Thoracic aorta (tissue), 2 donors: ENCODE measurements at regions not wholly inside any gene's neighbourhood (a gene's known extent, or its start where the extent isn't known, plus 50 kb on each side); places are given as distances from the start of the nearest gene placed in this dataset.

Experiments
- ATAC-seq: fragments of 150-250 bp; one replicate; pipeline ENCODE4 v1.8.0; 2017; ENCODE audit warnings: low read depth; ENCODE audit not compliant: insufficient number of reproducible peaks, low FRiP score
- DNase-seq: peaks from one replicate; pipeline ENCODE4 v3.0.0-alpha.2; 2020; ENCODE audit warnings: low spot score
- H3K27ac ChIP-seq, 2 donors: fragments of 200-600 bp; sonication (generic); 1 replicate in 1 of 2; 2 replicates in 1 of 2; pipeline ENCODE4 v1.5.1; 2016; ENCODE audit warnings: mild to moderate bottlenecking in 2 of 2, moderate library complexity in 2 of 2
- H3K27me3 ChIP-seq: fragments of 200-600 bp; sonication (generic); replicated peaks from 2 replicates; pipeline ENCODE4 v1.6.0; 2016; ENCODE audit warnings: mild to moderate bottlenecking; ENCODE audit not compliant: insufficient read depth
- H3K36me3 ChIP-seq: fragments of 200-600 bp; sonication (generic); one replicate; pipeline ENCODE4 v1.5.1; 2016
- H3K4me1 ChIP-seq, 2 donors: fragments of 200-600 bp; sonication (generic); 1 replicate in 1 of 2; 2 replicates in 1 of 2; pipeline versions ENCODE4 v1.5.1 to v1.6.0; 2016; ENCODE audit warnings: low read depth in 2 of 2, mild to moderate bottlenecking in 1 of 2; ENCODE audit not compliant: control insufficient read depth in 1 of 2
- H3K4me3 ChIP-seq: fragments of 200-600 bp; sonication (generic); 2 replicates; pipeline ENCODE4 v1.5.1; 2016; ENCODE audit warnings: mild to moderate bottlenecking
- H3K9me3 ChIP-seq: fragments of 200-600 bp; sonication (generic); 2 replicates; pipeline ENCODE4 v1.5.1; 2016
- CTCF ChIP-seq: fragments of 200-600 bp; sonication (generic); IDR thresholded peaks from one replicate; pipeline ENCODE4 v1.5.1; 2019; ENCODE audit warnings: antibody characterized with exemption

- no peaks in the 10 kb centered on the region for H3K4me1 ChIP-seq
- no peak overlapping the region for H3K27ac ChIP-seq
- no peaks in the 10 kb centered on the region for H3K36me3 ChIP-seq
- H3K4me3 ChIP-seq, result no peak overlapping the region
- no peak for TF ChIP-seq CTCF
- ATAC-seq (no peak), DNase-seq (no peak)
- no peaks in the 10 kb centered on the region for H3K27me3 ChIP-seq
- no peaks in the 10 kb centered on the region for H3K9me3 ChIP-seq
These were observed 125.5 kb downstream of the ANKRD60 start for GRCh38 chr20:58102744-58103516.

GRCh38 chr20:58102261-58102660 is 126.2 kb downstream of the ANKRD60 start:
- Histone ChIP-seq H3K27ac (no peak overlapping the region), H3K27me3 (no peaks in the 10 kb centered on the region), H3K9me3 (no peaks in the 10 kb centered on the region), H3K36me3 (no peaks in the 10 kb centered on the region), H3K4me3 (no peak overlapping the region), H3K4me1 (no peaks in the 10 kb centered on the region)
- no peak for ATAC-seq
- DNase-seq, result no peak
- no peak for TF ChIP-seq CTCF

GRCh38 chr20:58100731-58101356 is 127.6 kb downstream of the ANKRD60 start:
- no peak overlapping the region for H3K4me3 ChIP-seq
- no peaks in the 10 kb centered on the region for H3K4me1 ChIP-seq
- no peaks in the 10 kb centered on the region for H3K36me3 ChIP-seq
- H3K27ac ChIP-seq, result no peak overlapping the region
- H3K27me3 ChIP-seq, result no peaks in the 10 kb centered on the region
- H3K9me3 ChIP-seq, result no peaks in the 10 kb centered on the region
- DNase-seq (no peak), ATAC-seq (no peak)
- TF ChIP-seq CTCF, result no peak

- ATAC-seq (no peak), DNase-seq (no peak)
- Histone ChIP-seq H3K4me1 (no peaks in the 10 kb centered on the region), H3K36me3 (no peaks in the 10 kb centered on the region), H3K4me3 (no peak overlapping the region), H3K9me3 (no peaks in the 10 kb centered on the region), H3K27ac (no peak overlapping the region), H3K27me3 (no peaks in the 10 kb centered on the region)
- TF ChIP-seq CTCF, result no peak
These were observed 128.3 kb downstream of the ANKRD60 start for GRCh38 chr20:58099956-58100730.

- ATAC-seq (no peak), DNase-seq (no peak)
- Histone ChIP-seq H3K36me3 (no peaks in the 10 kb centered on the region), H3K27ac (no peak overlapping the region), H3K27me3 (no peaks in the 10 kb centered on the region), H3K4me1 (no peaks in the 10 kb centered on the region), H3K4me3 (no peak overlapping the region), H3K9me3 (no peaks in the 10 kb centered on the region)
- no peak for TF ChIP-seq CTCF
These were observed 129.0 kb downstream of the ANKRD60 start for GRCh38 chr20:58099291-58099935.
